ENCODE measurements at regions not wholly inside any gene's neighbourhood (a gene's known extent, or its start where the extent isn't known, plus 50 kb on each side); places are given as distances from the start of the nearest gene placed in this dataset.
"Not testable (repeated sequence)": the region's sequence is repeated elsewhere in the genome, so short reads cannot be mapped to it uniquely, and the experiment has no call there.

DNA sequence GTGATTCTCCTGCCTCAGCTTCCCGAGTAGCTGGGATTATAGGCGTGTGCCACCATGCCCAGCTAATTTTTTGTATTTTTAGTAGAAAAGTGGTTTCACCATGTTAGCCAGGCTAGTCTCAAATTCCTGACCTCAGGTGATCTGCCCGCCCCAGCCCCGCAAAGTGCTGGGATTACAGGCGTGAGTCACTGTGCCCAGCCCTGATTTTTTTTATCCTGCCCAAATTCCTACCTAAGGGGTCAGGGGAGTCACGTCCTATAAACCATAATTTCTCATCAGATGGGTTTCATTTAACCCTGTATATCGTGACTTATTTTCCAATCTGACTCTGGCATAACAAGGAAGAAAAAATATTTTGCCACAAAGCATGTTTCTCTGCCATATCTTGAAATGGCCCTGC lies 300.7 kb upstream of the MAGEB16 start:
- TF ChIP-seq, protein P1, sequence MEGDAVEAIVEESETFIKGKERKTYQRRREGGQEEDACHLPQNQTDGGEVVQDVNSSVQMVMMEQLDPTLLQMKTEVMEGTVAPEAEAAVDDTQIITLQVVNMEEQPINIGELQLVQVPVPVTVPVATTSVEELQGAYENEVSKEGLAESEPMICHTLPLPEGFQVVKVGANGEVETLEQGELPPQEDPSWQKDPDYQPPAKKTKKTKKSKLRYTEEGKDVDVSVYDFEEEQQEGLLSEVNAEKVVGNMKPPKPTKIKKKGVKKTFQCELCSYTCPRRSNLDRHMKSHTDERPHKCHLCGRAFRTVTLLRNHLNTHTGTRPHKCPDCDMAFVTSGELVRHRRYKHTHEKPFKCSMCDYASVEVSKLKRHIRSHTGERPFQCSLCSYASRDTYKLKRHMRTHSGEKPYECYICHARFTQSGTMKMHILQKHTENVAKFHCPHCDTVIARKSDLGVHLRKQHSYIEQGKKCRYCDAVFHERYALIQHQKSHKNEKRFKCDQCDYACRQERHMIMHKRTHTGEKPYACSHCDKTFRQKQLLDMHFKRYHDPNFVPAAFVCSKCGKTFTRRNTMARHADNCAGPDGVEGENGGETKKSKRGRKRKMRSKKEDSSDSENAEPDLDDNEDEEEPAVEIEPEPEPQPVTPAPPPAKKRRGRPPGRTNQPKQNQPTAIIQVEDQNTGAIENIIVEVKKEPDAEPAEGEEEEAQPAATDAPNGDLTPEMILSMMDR (IDR thresholded peaks at IDR 0.05): not testable (repeated sequence)
- TF ChIP-seq POLR2A (IDR thresholded peaks at IDR 0.05): not testable (repeated sequence)

Data from adrenal gland (tissue), 5 donors.